ENCODE measurements at regions not wholly inside any gene's neighbourhood (a gene's known extent, or its start where the extent isn't known, plus 50 kb on each side); places are given as distances from the start of the nearest gene placed in this dataset.

DNA sequence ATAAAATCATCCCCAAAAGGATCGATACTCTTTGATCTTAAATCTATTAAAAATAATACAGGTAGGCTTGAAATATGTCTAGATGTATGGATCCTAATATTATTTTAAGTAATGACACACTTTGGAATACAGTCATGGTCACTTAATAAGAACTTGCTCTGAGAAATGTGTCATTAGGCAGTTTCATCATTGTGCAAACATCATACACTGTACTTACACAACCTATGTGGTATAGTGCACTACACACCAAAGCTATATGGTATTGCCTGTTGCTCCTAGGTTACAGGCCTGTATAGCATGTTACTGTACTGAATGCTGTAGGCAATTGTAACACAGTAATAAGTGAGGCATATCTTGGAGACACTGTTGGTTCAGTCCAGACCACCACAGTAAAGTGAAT lies 307.1 kb downstream of the RAP2B start:
- TF ChIP-seq, protein P1, sequence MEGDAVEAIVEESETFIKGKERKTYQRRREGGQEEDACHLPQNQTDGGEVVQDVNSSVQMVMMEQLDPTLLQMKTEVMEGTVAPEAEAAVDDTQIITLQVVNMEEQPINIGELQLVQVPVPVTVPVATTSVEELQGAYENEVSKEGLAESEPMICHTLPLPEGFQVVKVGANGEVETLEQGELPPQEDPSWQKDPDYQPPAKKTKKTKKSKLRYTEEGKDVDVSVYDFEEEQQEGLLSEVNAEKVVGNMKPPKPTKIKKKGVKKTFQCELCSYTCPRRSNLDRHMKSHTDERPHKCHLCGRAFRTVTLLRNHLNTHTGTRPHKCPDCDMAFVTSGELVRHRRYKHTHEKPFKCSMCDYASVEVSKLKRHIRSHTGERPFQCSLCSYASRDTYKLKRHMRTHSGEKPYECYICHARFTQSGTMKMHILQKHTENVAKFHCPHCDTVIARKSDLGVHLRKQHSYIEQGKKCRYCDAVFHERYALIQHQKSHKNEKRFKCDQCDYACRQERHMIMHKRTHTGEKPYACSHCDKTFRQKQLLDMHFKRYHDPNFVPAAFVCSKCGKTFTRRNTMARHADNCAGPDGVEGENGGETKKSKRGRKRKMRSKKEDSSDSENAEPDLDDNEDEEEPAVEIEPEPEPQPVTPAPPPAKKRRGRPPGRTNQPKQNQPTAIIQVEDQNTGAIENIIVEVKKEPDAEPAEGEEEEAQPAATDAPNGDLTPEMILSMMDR (conservative IDR thresholded peaks at IDR 0.05; ENCODE audit: low read length) = no peak
- TF ChIP-seq EZH2phosphoT487 (IDR thresholded peaks at IDR 0.05; ENCODE audit: borderline replicate concordance, low read depth, low read length) = no peak
